ENCODE measurements at regions not wholly inside any gene's neighbourhood (a gene's known extent, or its start where the extent isn't known, plus 50 kb on each side); places are given as distances from the start of the nearest gene placed in this dataset.

GRCh38 chr9:95755421-95755730 is 120.1 kb upstream of the ERCC6L2 start:
- TF ChIP-seq REST (IDR thresholded peaks at IDR 0.05; ENCODE audit: insufficient read depth in 1 of 2, low read depth in 2 of 2, low read length in 2 of 2) = no peak
- TF ChIP-seq POLR2AphosphoS5 (IDR thresholded peaks at IDR 0.05; ENCODE audit: low read depth, low read length) = no peak
- TF ChIP-seq TAF1 (IDR thresholded peaks at IDR 0.05; ENCODE audit: borderline replicate concordance, insufficient read depth, low read length) = no peak

All from PFSK-1 (cell line).